C4-2B (cell line): ENCODE measurements at regions not wholly inside any gene's neighbourhood (a gene's known extent, or its start where the extent isn't known, plus 50 kb on each side); places are given as distances from the start of the nearest gene placed in this dataset.

Experiments
- ZFX ChIP-seq: fragments of 450-650 bp; IDR thresholded peaks from 2 replicates; pipeline ENCODE4 v1.6.1; 2017
- TF ChIP-seq, protein P1 (sequence below): fragments of 450-650 bp; conservative IDR thresholded peaks from 2 replicates; pipeline ENCODE4 v1.5.1; 2017; ENCODE audit warnings: mild to moderate bottlenecking

DNA sequence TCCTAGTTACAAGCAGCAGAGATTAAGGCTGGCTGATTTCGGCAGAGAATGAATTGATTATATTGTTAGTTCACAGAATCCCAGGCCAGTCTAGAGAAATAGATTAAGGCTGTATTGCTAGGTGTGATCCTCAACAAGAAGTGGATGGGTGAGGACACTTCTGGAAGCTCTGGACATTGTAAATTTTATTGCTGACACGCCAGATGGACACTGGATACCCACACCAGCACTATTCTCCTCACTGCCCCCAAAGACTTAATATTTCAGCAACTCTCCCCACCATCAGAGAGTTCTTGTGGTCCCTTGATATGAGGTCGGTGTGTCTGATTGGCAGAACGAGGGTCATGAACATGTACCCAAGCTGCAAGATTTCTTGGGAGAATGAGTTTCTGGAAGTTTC, 171.6 kb upstream of the EGFLAM start:
- TF ChIP-seq, protein P1, sequence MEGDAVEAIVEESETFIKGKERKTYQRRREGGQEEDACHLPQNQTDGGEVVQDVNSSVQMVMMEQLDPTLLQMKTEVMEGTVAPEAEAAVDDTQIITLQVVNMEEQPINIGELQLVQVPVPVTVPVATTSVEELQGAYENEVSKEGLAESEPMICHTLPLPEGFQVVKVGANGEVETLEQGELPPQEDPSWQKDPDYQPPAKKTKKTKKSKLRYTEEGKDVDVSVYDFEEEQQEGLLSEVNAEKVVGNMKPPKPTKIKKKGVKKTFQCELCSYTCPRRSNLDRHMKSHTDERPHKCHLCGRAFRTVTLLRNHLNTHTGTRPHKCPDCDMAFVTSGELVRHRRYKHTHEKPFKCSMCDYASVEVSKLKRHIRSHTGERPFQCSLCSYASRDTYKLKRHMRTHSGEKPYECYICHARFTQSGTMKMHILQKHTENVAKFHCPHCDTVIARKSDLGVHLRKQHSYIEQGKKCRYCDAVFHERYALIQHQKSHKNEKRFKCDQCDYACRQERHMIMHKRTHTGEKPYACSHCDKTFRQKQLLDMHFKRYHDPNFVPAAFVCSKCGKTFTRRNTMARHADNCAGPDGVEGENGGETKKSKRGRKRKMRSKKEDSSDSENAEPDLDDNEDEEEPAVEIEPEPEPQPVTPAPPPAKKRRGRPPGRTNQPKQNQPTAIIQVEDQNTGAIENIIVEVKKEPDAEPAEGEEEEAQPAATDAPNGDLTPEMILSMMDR: no peak
- TF ChIP-seq ZFX: no peak
